Stomach (tissue), 8 donors: ENCODE measurements at regions not wholly inside any gene's neighbourhood (a gene's known extent, or its start where the extent isn't known, plus 50 kb on each side); places are given as distances from the start of the nearest gene placed in this dataset.

ENCODE experiments used
- DNase-seq, 2 donors: peaks; one replicate each; pipeline versions ENCODE4 v3.0.0 to v3.0.0-alpha.2; 2013 to 2019
- H3K27ac ChIP-seq, 5 donors: fragments of 200-600 bp in 4 of 5; sonication (generic) in 4 of 5; one replicate each; pipeline ENCODE4 v1.5.1; 2013 to 2019; ENCODE audit warnings: mild to moderate bottlenecking in 1 of 5, moderate library complexity in 1 of 5
- H3K27me3 ChIP-seq, 3 donors: fragments of 200-600 bp; sonication (generic); one replicate each; pipeline ENCODE4 v1.5.1; 2017 to 2019; ENCODE audit warnings: mixed run types in 1 of 3
- H3K36me3 ChIP-seq, 4 donors: fragments of 200-600 bp; sonication (generic); 1 replicate in 3 of 4; 2 replicates in 1 of 4; pipeline ENCODE4 v1.5.1; 2016 to 2019
- H3K4me1 ChIP-seq, 4 donors: fragments of 200-600 bp; sonication (generic); one replicate each; pipeline ENCODE4 v1.5.1; 2016 to 2019
- H3K4me3 ChIP-seq, 4 donors: fragments of 200-600 bp; sonication (generic) in 3 of 4; one replicate each; pipeline ENCODE4 v1.5.1; 2016 to 2019; ENCODE audit warnings: mild to moderate bottlenecking in 1 of 4
- H3K9me3 ChIP-seq, 4 donors: fragments of 200-600 bp; sonication (generic); one replicate each; pipeline ENCODE4 v1.5.1; 2016 to 2019
- CTCF ChIP-seq, 7 experiments: fragments of 450-650 bp in 4 of 7; fragments of 200-600 bp in 3 of 7; sonication (generic) in 3 of 7; IDR thresholded peaks; one replicate each; pipeline ENCODE4 v1.5.1; 2016 to 2019; ENCODE audit warnings: antibody characterized with exemption in 7 of 7, control low read depth in 2 of 7, mild to moderate bottlenecking in 1 of 7
- EP300 ChIP-seq: sonication (generic); formaldehyde crosslinking; IDR thresholded peaks from one replicate; pipeline ENCODE4 v1.6.1; 2017; ENCODE audit warnings: antibody characterized with exemption
- POLR2A ChIP-seq, 4 donors: fragments of 450-650 bp; IDR thresholded peaks; one replicate each; pipeline ENCODE4 v1.6.1; 2016; ENCODE audit warnings: antibody characterized with exemption in 4 of 4, control low read depth in 2 of 4, mild to moderate bottlenecking in 1 of 4, moderate library complexity in 1 of 4
- POLR2AphosphoS5 ChIP-seq, 3 donors: sonication (generic); formaldehyde crosslinking; IDR thresholded peaks; one replicate each; pipeline ENCODE4 v1.6.1; 2016; ENCODE audit warnings: antibody characterized with exemption in 3 of 3
- WGBS, 5 donors: extraction: QIAGEN DNeasy Blood & Tissue Kit in 3 of 5; methylation state at CpG; one replicate each; pipeline versions ENCODE4 v1.1.5 to v1.1.7; 2013 to 2018; 5-methylcytosine and 5-hydroxymethylcytosine counted together
- intact Hi-C: fragments of 100-400 bp; cut with DNase I; formaldehyde crosslinking; loops from one replicate; pipeline ENCODE4 v1.15.1; 2023; ENCODE audit warnings: low total_unique reads
- donor health status: healthy with polysubstance abuse.
- donor health status: Bipolar disorder and iron deficiency.
- donor health status: healthy.

- DNase-seq, result no peak
- H3K4me3 ChIP-seq, result no peak overlapping the region
- peaks cover 0 to 28% (median 10%) of the 10 kb centered on the region in 4 donors for H3K4me1 ChIP-seq
- intact Hi-C loops, result no loop called here
- H3K9me3 ChIP-seq, result peaks cover 0 to 7% (median 0%) of the 10 kb centered on the region in 4 donors
- TF ChIP-seq CTCF (IDR thresholded peaks at IDR 0.05), result no peak
- TF ChIP-seq POLR2A (IDR thresholded peaks at IDR 0.05), result no peak
- no peak for TF ChIP-seq EP300
- no peak for TF ChIP-seq POLR2AphosphoS5 (IDR thresholded peaks at IDR 0.05)
- no peaks in the 10 kb centered on the region for H3K27me3 ChIP-seq
- WGBS, 5 donors, result 45 to 62% (median 52%) methylated on average over 6 of the region's 6 CpGs
- no peak overlapping the region for H3K27ac ChIP-seq
- no peaks in the 10 kb centered on the region for H3K36me3 ChIP-seq
Observed at GRCh38 chr12:58764100-58764953, 156.0 kb downstream of the LRIG3 start.

- 29 to 50% (median 38%) methylated on average over 2 of the region's 2 CpGs for WGBS, 5 donors
- Histone ChIP-seq H3K36me3 (no peaks in the 10 kb centered on the region), H3K9me3 (peaks cover 0 to 12% (median 0%) of the 10 kb centered on the region in 4 donors), H3K27me3 (no peaks in the 10 kb centered on the region), H3K4me1 (peaks cover 0 to 28% (median 10%) of the 10 kb centered on the region in 4 donors), H3K27ac (no peak overlapping the region), H3K4me3 (no peak overlapping the region)
- intact Hi-C loops, result no loop called here
- DNase-seq, result no peak
- TF ChIP-seq POLR2A (IDR thresholded peaks at IDR 0.05), result no peak
- no peak for TF ChIP-seq POLR2AphosphoS5 (IDR thresholded peaks at IDR 0.05)
- no peak for TF ChIP-seq EP300
- TF ChIP-seq CTCF (IDR thresholded peaks at IDR 0.05), result no peak
Observed at GRCh38 chr12:58765076-58765475, 155.2 kb downstream of the LRIG3 start.

- no peak overlapping the region for H3K4me3 ChIP-seq
- WGBS, 5 donors, result 28 to 41% (median 33%) methylated on average over 4 of the region's 4 CpGs
- H3K27me3 ChIP-seq, result no peaks in the 10 kb centered on the region
- H3K9me3 ChIP-seq, result peaks cover 0 to 12% (median 0%) of the 10 kb centered on the region in 4 donors
- peak in 1 of 3 donors; percentile 43 for TF ChIP-seq POLR2AphosphoS5 (IDR thresholded peaks at IDR 0.05)
- TF ChIP-seq CTCF (IDR thresholded peaks at IDR 0.05), result no peak
- TF ChIP-seq POLR2A (IDR thresholded peaks at IDR 0.05), result no peak
- no peak for TF ChIP-seq EP300
- intact Hi-C loops, result no loop called here
- H3K4me1 ChIP-seq, result peaks cover 0 to 28% (median 10%) of the 10 kb centered on the region in 4 donors
- H3K36me3 ChIP-seq, result no peaks in the 10 kb centered on the region
- peak in 1 of 2 donors; percentile 82 for DNase-seq
- peak overlapping the region in 1 of 5 donors; percentile 17 for H3K27ac ChIP-seq
Observed at GRCh38 chr12:58765653-58766512, 154.4 kb downstream of the LRIG3 start.

GRCh38 chr12:58766513-58766870 is 153.8 kb downstream of the LRIG3 start:
- 47 to 62% (median 51%) methylated on average over 3 of the region's 3 CpGs for WGBS, 5 donors
- H3K4me3 ChIP-seq, result no peak overlapping the region
- H3K4me1 ChIP-seq, result peaks cover 0 to 28% (median 10%) of the 10 kb centered on the region in 4 donors
- intact Hi-C loops, result no loop called here
- H3K27me3 ChIP-seq, result no peaks in the 10 kb centered on the region
- H3K27ac ChIP-seq, result peak overlapping the region in 1 of 5 donors; percentile 17
- TF ChIP-seq CTCF (IDR thresholded peaks at IDR 0.05) (no peak), POLR2A (IDR thresholded peaks at IDR 0.05) (no peak), POLR2AphosphoS5 (IDR thresholded peaks at IDR 0.05) (no peak), EP300 (no peak)
- no peaks in the 10 kb centered on the region for H3K36me3 ChIP-seq
- DNase-seq, result no peak
- peaks cover 0 to 12% (median 0%) of the 10 kb centered on the region in 4 donors for H3K9me3 ChIP-seq
